GM18909 (cell line): ENCODE measurements at regions not wholly inside any gene's neighbourhood (a gene's known extent, or its start where the extent isn't known, plus 50 kb on each side); places are given as distances from the start of the nearest gene placed in this dataset.

Experiments
- ATAC-seq: cut with Tn5 transposase; IDR thresholded peaks from one replicate; pipeline ENCODE4 v1.9.1; 2021; ENCODE audit warnings: mild to moderate bottlenecking; ENCODE audit not compliant: unreplicated experiment, poor library complexity

GRCh38 chr2:64220894-64221617, 76.8 kb upstream of the PELI1 start:
- ATAC-seq, result no peak

- no peak for ATAC-seq
Measured at GRCh38 chr2:64221935-64222334, 77.7 kb upstream of the PELI1 start.

- no peak for ATAC-seq
Measured at GRCh38 chr2:64222351-64222750, 78.1 kb upstream of the PELI1 start.

- peak; percentile 65 for ATAC-seq
Measured at GRCh38 chr2:64223055-64223454, 78.8 kb upstream of the PELI1 start.

GRCh38 chr2:64225491-64225890, 81.3 kb upstream of the PELI1 start:
- ATAC-seq, result no peak

GRCh38 chr2:64226611-64227010, 82.4 kb upstream of the PELI1 start:
- ATAC-seq, result no peak

- no peak for ATAC-seq
Measured at GRCh38 chr2:64227603-64228125, 83.4 kb upstream of the PELI1 start.

- ATAC-seq, result peak; percentile 97
Measured at GRCh38 chr2:64228126-64228678, 84.0 kb upstream of the PELI1 start.

- ATAC-seq, result no peak
Measured at GRCh38 chr2:64228918-64229317, 84.7 kb upstream of the PELI1 start.

- no peak for ATAC-seq
Measured at GRCh38 chr2:64230540-64230939, 86.3 kb upstream of the PELI1 start.

- ATAC-seq, result no peak
Measured at GRCh38 chr2:64232266-64232665, 88.0 kb upstream of the PELI1 start.

- no peak for ATAC-seq
Measured at GRCh38 chr2:64233376-64233922, 89.2 kb upstream of the PELI1 start.

- ATAC-seq, result no peak
Measured at GRCh38 chr2:64234150-64234549, 89.9 kb upstream of the PELI1 start.

- peak; percentile 79 for ATAC-seq
Measured at GRCh38 chr2:64234785-64235184, 90.6 kb upstream of the PELI1 start.

- no peak for ATAC-seq
Measured at GRCh38 chr2:64237266-64237665, 93.0 kb upstream of the PELI1 start.

GRCh38 chr2:64238799-64239198, 94.6 kb upstream of the PELI1 start:
- ATAC-seq, result no peak

- ATAC-seq, result no peak
Measured at GRCh38 chr2:64243081-64244036, 99.1 kb upstream of the PELI1 start.

- ATAC-seq, result no peak
Measured at GRCh38 chr2:64244037-64244416, 99.8 kb upstream of the PELI1 start.

- no peak for ATAC-seq
Measured at GRCh38 chr2:64245631-64246030, 101.4 kb upstream of the PELI1 start.

- no peak for ATAC-seq
Measured at GRCh38 chr2:64246962-64247361, 102.7 kb upstream of the PELI1 start.

GRCh38 chr2:64249426-64249825, 105.2 kb upstream of the PELI1 start:
- ATAC-seq, result no peak
